RWPE1 (cell line): ENCODE measurements at regions not wholly inside any gene's neighbourhood (a gene's known extent, or its start where the extent isn't known, plus 50 kb on each side); places are given as distances from the start of the nearest gene placed in this dataset.
A peak's percentile ranks its signal among the peaks of the same experiment; 100 is the strongest.

Source experiments
- CTCF ChIA-PET: fragments of 350-600 bp; sonication (Branson Sonifier 250); formaldehyde crosslinking; extraction: SDS; loops from one replicate; lab custom pipeline; 2021; lab: Yijun Ruan, JAX
- POLR2A ChIA-PET: fragments of 400-600 bp; formaldehyde crosslinking; extraction: SDS; loops from one replicate; lab custom pipeline; 2020; ENCODE audit warnings: antibody characterized with exemption; ENCODE audit not compliant: low non-redundant PET; lab: Yijun Ruan, JAX
- DNase-seq: peaks from one replicate; pipeline ENCODE4 v3.0.0; 2012; ENCODE audit warnings: low spot score
- H3K27ac ChIP-seq: fragments of 450-650 bp; 2 replicates; pipeline ENCODE4 v1.5.1; 2017
- CTCF ChIP-seq: fragments of 450-650 bp; conservative IDR thresholded peaks from 2 replicates; pipeline ENCODE4 v1.5.1; 2017; ENCODE audit warnings: low read depth, mild to moderate bottlenecking

- no peak overlapping the region for H3K27ac ChIP-seq
- POLR2A ChIA-PET, result no interaction called here
Observed at GRCh38 chr11:27207025-27207650, 155.9 kb downstream of the CCDC34 start.

GRCh38 chr11:27205779-27206570 lies 157.0 kb downstream of the CCDC34 start:
- ChIA-PET POLR2A (no interaction called here), CTCF (interaction anchor here (0.6 kb wide), 1 partner anchor 295 kb away, joined by 5 read pairs; no protein-coding TSS in a partner anchor)
- H3K27ac ChIP-seq, result no peak overlapping the region
- DNase-seq, result no peak
- no peak for TF ChIP-seq CTCF

More at GRCh38 chr11:27207025-27207650, 155.9 kb downstream of the CCDC34 start:
- CTCF ChIA-PET, result interaction anchor here (1.2 kb wide), 1 partner anchor 23 kb away, joined by 5 read pairs; no protein-coding TSS in a partner anchor
- TF ChIP-seq CTCF, result no peak
- DNase-seq, result no peak

GRCh38 chr11:27205250-27205649 lies 157.8 kb downstream of the CCDC34 start:
- DNase-seq, result no peak
- H3K27ac ChIP-seq, result no peak overlapping the region
- no peak for TF ChIP-seq CTCF
- ChIA-PET CTCF (interaction anchor here (0.6 kb wide), 1 partner anchor 295 kb away, joined by 5 read pairs; no protein-coding TSS in a partner anchor), POLR2A (no interaction called here)

GRCh38 chr11:27204529-27204928 lies 158.5 kb downstream of the CCDC34 start:
- TF ChIP-seq CTCF, result no peak; the same call in 1 of the 2 replicates
- no peak for DNase-seq
- H3K27ac ChIP-seq, result no peak overlapping the region
- ChIA-PET POLR2A (no interaction called here), CTCF (interaction anchor here (0.6 kb wide), 1 partner anchor 93 kb away, joined by 3 read pairs; no protein-coding TSS in a partner anchor)

GRCh38 chr11:27203077-27203647 lies 159.9 kb downstream of the CCDC34 start:
- POLR2A ChIA-PET, result no interaction called here
- DNase-seq, result no peak
- no peak for TF ChIP-seq CTCF
- CTCF ChIA-PET, result interaction anchor here (0.5 to 1.9 kb wide), 3 partner anchors 93 to 161 kb away, joined by 3 to 5 read pairs (median 3); no protein-coding TSS in a partner anchor
- peak overlapping the region; percentile 75 for H3K27ac ChIP-seq
